GM21786 (cell line): ENCODE measurements at regions not wholly inside any gene's neighbourhood (a gene's known extent, or its start where the extent isn't known, plus 50 kb on each side); places are given as distances from the start of the nearest gene placed in this dataset.
"Not testable (repeated sequence)": the region's sequence is repeated elsewhere in the genome, so short reads cannot be mapped to it uniquely, and the experiment has no call there.

Source experiments
- ATAC-seq: cut with Tn5 transposase; IDR thresholded peaks from one replicate; pipeline ENCODE4 v1.9.1; 2021; ENCODE audit not compliant: unreplicated experiment

DNA sequence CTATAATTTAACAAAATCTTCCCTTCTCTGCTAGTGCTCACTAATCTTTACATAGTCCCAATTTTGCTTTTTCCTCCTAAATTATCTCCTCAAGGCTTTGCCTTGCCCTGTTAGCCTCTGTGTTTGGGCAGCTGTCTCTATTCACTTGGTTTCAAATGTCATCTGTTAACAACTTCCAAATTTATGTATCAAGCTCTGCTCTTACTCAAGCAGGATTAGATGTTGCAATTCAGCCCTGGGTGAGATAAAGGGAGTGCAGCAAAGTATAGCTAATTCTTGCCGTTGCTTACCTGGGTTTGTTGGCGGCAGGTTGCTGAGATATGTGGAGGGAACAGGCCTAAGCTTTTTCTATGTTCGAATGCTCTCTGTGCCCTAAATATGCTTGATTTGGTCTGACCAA, 483.8 kb downstream of the DMAC1 start:
- no peak for ATAC-seq

DNA sequence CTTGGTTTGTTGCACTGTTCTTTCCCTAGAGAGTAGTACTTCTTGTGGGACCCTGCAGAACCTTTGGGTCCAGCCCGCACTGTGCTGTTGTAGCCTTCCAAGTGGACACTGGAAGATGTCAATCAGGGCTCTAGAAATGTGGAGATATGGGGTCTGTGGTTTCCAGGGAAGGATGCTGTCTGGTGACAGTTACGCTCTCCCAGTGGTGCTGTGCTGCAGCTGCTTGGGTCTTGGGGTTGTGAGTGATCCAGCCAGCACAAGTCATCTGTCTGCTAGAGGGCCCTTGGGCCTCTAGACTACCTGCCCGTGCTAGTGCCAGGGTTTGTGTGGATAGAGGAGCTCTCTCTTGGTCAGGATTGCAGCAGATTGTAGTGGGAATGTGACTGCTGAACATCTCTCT, 484.5 kb downstream of the DMAC1 start:
- no peak for ATAC-seq

DNA sequence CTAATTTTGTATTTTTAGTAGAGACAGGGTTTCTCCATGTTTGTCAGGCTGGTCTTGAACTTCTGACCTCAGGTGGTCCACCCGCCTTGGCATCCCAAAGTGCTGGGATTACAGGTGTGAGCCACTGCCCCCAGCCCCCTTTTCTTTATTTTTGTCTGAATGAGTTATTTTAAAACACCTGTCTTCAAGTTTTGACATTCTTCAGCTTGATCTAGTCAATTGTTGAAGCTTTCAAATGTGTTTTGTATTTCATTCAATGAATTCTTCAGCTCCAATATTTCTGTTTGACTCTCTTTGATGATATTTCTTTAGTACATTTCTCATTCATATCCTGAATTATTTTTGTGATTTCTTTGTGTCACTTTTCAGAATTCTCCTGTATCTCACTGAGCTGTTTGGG, 486.2 kb downstream of the DMAC1 start:
- ATAC-seq: no peak

DNA sequence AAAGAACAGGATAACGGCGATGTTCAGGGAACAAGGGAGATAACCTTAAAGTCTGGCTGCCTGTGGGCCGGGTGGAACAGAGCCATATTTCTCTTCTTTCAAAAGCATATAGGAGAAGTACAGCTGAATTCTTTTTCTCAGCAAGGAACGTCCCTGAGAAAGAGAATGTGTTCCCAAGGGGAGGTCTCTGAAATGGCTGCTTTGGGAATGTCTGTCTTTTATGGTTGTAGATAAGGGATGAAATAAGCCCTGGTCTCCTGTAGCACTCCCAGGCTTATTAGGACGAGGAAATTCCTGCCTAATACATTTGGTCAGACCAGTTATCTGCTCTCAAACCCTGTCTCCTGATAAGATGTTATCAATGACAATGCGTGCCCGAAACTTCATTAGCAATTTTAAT, 490.5 kb downstream of the DMAC1 start:
- ATAC-seq: not testable (repeated sequence)

- no peak for ATAC-seq
Observed at GRCh38 chr9:7305677-7306076, 493.9 kb downstream of the DMAC1 start.

- ATAC-seq: no peak
Observed at GRCh38 chr9:7304627-7304995, 495.0 kb downstream of the DMAC1 start.

GRCh38 chr9:7303907-7304626, 495.5 kb downstream of the DMAC1 start:
- no peak for ATAC-seq

- peak; percentile 22 for ATAC-seq
Observed at GRCh38 chr9:7300484-7300883, 499.1 kb downstream of the DMAC1 start.

DNA sequence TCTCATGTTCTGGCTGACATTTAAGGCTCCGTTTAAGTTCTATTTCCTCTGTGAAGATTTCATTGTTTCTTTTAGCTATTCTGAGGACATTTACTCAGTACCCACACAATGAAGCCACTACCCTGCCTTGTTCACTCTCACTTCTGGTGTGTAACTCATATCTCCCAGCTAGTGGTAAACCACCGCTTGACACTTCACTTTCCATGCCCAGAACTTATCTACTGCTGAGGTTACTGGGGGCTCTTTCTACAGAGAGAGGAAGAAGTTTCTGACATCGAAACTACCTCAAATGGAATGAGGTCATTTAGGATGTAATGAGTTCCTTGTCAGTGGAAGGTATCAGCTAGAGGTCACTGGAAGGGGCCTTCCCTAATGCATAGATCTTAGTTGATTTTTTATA, 501.5 kb downstream of the DMAC1 start:
- peak; percentile 97 for ATAC-seq

- no peak for ATAC-seq
Observed at GRCh38 chr9:7297521-7297920, 502.1 kb downstream of the DMAC1 start.

- ATAC-seq: no peak
Observed at GRCh38 chr9:7293091-7293490, 506.5 kb downstream of the DMAC1 start.

- ATAC-seq: no peak
Observed at GRCh38 chr9:7289773-7290172, 509.8 kb downstream of the DMAC1 start.

GRCh38 chr9:7287986-7288385, 511.6 kb downstream of the DMAC1 start:
- ATAC-seq: no peak

GRCh38 chr9:7287065-7287464, 512.5 kb downstream of the DMAC1 start:
- no peak for ATAC-seq

GRCh38 chr9:7286101-7286500, 513.5 kb downstream of the DMAC1 start:
- no peak for ATAC-seq

DNA sequence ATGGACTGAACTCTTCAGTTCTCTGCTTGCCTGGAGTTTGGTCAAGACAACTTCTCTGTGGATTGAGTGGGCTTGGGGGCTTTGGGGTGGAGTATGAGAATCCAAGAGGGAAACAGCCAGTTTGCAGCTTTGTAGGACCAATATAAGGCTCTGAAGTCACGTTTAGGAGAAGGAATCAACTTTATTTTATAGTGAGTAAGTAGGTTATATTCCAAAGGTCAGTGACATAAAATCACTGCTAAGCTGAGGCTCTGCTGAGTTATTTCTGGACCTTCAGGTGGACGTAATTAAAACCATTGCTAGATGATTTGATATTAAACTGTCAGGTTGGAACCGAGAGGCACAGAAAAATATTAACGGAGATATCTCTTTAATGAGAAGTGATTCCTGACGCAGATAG, 514.4 kb downstream of the DMAC1 start:
- no peak for ATAC-seq

- ATAC-seq: no peak
Observed at GRCh38 chr9:7284517-7284916, 515.1 kb downstream of the DMAC1 start.

DNA sequence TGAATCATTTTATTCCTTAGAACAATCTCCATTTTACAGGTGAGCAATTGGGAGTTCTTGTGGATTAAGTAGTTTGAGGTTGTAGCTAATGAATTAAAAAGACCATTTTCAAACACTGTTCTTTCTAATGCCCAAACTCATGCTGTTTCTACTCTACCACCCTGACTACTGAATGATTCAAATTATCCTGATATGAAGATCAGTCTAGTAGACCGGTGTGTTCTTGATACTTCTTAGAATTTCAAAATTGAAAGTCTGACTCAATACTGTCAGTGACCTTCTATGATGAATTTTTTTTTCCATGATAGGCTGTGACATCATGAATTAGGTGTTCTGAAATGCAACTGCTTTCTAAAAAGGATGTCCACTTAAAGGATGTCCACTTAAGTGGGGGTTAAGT, 515.5 kb downstream of the DMAC1 start:
- no peak for ATAC-seq

DNA sequence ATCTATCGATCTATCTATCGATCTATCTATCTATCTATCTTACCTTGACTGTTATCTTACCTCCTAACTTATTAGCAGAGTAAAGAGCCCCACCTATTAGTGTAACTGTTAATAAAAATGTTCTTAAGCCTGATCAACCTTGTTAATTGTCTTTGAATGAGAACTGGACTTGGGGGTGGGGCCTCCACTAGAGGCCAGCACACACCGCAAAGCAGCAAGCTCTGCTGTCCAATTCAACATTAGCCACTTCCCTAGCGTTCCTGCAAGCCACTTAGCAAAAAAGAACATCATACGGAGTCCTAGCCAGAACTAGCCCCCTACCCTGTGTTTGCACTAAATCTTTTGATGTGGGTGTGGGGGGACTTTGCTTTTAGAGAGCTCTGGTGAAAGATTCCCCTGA, 515.8 kb downstream of the KDM4C start:
- ATAC-seq: no peak

- no peak for ATAC-seq
Observed at GRCh38 chr9:7266911-7267595, 509.3 kb downstream of the KDM4C start.

DNA sequence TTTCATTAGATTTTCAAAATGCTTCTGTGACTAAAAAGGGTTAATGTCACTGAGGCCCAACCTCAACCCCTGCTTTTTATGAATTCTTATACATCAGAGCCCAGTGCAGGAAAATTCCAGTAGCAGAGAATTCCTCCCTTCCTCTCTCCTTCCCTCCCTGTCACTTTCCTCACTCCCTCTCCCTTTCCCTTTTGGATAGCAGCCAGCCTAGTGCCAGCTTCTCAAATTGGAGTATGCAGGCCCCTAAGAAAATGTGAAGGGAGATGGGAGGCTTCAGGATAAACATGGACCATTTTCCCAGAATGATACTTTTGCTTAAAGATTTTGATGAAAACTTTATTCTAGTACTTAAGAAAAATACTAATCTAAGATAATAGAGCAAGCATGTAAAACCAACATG, 507.4 kb downstream of the KDM4C start:
- ATAC-seq: no peak

DNA sequence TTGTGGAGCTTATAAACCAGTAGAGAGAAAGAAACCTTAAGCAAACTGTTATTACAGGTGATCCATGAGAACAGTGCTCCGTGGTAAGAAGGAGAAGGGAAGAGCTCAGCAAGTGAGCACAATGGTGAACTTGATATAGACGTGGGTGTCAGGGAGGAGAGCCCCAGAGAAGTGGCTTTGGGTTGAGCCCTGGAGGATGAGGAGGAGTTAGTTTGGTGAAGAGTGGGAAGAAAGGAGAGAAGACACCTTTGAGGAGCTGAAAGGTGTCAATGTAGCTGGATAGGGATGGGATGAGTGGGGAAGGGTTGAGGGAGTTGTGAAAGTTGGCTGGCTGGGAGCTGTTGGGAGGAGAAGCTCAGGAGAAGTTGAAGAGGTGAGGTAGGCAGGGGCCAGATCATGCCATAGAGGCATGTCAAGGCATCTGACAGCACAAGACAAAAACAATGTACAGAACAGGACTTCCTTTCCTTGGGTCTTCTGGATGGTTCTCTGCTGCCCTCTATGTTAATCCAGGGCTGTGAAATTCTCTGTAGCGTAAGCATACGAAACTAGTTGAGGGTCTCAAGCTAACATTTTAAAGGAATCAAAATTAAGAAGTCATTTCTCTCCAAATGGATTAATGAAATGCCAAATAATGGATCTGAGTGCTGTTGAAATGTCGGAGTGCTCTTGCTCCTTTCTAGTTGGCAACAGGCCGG, 501.9 kb downstream of the KDM4C start:
- ATAC-seq: no peak
